GM10266 (cell line): ENCODE measurements at regions not wholly inside any gene's neighbourhood (a gene's known extent, or its start where the extent isn't known, plus 50 kb on each side); places are given as distances from the start of the nearest gene placed in this dataset.

ENCODE experiments used
- DNase-seq: peaks from one replicate; pipeline ENCODE4 v3.0.0; 2012; ENCODE audit errors: extremely low spot score
- TF ChIP-seq, protein P1 (sequence below): IDR thresholded peaks from 2 replicates; pipeline ENCODE4 v1.5.1; 2012; ENCODE audit warnings: mild to moderate bottlenecking, low read depth; ENCODE audit not compliant: control insufficient read depth, insufficient read depth; ENCODE audit errors: missing control alignments

DNA sequence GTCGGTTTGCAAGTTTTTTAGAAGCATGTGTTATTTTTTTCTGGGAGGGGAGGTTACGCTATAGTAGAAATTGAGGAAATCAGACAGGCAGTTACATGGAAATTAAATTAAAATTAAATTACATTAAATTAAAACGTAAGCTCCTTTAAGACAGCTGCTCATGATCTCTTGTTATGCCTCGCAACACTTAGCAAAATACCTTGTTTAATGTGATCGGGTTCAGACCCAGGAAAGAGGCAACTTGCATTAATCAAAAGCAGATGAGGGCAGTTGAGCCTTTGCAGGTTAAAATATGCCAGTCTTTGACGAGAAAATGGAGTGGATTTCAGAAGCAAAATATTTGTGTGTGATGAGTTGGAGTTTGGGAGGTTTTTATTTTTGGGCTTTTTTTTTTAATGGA is 651.8 kb downstream of the INHBA start:
- no peak for DNase-seq
- TF ChIP-seq, protein P1, sequence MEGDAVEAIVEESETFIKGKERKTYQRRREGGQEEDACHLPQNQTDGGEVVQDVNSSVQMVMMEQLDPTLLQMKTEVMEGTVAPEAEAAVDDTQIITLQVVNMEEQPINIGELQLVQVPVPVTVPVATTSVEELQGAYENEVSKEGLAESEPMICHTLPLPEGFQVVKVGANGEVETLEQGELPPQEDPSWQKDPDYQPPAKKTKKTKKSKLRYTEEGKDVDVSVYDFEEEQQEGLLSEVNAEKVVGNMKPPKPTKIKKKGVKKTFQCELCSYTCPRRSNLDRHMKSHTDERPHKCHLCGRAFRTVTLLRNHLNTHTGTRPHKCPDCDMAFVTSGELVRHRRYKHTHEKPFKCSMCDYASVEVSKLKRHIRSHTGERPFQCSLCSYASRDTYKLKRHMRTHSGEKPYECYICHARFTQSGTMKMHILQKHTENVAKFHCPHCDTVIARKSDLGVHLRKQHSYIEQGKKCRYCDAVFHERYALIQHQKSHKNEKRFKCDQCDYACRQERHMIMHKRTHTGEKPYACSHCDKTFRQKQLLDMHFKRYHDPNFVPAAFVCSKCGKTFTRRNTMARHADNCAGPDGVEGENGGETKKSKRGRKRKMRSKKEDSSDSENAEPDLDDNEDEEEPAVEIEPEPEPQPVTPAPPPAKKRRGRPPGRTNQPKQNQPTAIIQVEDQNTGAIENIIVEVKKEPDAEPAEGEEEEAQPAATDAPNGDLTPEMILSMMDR = no peak

DNA sequence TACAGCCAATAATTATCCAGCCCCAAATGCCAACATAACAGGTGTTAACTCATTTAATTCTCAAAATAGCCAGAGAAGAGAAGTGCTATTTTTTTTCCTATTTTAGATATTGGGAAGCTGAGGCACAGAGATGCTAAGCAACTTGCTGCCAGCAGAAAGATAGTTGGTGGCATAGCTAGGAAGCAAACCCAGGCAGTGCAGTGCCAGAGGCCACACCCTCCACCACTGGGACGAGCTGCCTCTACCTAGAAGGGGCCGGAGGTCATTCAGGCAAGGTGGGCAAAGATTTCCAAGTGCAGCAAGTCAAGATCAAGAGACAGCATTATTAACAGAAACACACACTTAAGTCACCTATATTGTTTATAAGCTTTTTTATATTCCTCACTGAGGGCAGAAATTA is 654.1 kb downstream of the INHBA start:
- TF ChIP-seq, protein P1 = no peak
- DNase-seq = no peak

DNA sequence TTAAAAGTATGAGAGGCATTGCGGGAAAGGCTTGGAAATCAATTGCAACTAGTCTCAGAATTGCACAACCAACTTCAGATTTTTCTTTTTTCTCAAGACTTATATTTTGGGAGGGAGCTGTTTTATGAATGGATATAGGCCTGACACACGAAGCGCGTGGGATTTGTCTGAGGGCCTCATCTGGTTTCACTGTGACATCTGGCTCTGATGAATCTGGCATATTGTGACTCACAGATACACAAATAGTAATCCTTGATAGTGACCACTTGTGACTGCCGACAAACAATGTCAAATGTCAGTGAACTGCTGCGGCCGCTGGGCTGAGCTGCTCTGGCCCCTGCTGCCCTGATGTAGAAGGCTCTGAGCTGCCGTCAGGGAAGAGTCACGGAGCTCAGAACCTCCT is 655.1 kb downstream of the INHBA start:
- TF ChIP-seq, protein P1 = no peak
- no peak for DNase-seq

DNA sequence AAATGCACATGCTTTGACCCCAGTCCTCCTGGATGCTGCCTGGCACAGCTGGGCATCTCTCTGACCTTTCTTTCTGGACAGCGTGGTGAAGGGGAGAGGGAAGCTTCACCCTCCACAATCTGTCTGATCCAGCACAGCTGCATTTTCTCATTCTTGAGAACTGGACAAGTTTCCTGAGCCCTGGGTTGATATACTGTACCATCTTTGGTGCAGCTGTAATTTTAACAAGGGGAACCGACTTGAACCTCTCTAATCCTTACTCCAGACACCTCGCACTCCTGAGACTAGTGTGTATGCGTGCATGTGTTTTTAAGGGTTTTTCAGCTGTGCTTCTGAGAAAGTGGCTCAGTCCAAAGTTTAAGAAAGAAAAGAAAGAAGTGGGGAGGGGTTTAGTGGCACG is 655.7 kb downstream of the INHBA start:
- DNase-seq = no peak
- TF ChIP-seq, protein P1 = no peak

DNA sequence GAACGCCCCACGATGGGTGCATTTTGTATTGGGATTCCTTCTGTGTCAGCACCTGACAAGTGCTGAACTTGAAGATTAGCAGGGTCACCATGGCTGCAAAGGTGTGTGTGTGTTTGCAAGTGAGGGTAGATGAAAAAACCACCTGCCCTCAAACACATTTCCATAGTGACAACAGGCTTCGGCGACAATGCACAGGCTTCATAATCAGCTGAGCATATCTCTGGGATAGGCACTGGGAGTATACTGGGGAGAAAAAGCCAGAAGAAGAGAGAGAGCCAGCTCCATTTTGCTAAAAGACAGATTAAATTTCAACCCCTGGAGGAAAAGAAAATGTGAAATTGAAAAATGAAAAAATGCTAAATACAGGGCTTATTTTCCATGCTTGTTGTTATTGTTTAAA is 656.1 kb downstream of the INHBA start:
- DNase-seq = no peak
- TF ChIP-seq, protein P1 = no peak

DNA sequence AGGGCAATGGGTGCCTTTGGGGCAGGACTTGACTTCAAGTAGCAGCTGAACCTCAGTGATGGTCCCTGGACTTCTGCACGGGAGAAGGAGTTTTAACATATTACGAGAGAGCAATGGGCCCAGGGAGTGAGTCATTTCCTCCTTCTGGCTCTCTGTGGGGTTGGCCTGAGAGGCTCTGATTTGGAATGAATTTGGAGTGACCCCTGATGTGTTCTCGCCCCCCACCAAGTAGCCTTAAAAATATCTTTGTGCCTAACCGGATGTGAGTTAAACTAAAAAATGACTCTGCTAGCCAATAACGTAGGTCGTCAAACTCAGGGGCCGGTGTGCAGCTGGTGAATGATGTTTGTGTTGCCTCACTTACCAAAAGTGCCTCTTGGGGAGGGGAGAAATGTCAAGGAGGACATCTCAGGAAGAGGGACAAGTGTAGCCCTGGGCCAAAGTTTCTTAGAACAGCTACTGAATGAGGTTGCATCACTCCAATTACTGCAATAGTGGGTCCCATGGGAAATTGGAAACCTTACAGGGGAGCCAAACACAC is 656.6 kb downstream of the INHBA start:
- TF ChIP-seq, protein P1 = no peak

DNA sequence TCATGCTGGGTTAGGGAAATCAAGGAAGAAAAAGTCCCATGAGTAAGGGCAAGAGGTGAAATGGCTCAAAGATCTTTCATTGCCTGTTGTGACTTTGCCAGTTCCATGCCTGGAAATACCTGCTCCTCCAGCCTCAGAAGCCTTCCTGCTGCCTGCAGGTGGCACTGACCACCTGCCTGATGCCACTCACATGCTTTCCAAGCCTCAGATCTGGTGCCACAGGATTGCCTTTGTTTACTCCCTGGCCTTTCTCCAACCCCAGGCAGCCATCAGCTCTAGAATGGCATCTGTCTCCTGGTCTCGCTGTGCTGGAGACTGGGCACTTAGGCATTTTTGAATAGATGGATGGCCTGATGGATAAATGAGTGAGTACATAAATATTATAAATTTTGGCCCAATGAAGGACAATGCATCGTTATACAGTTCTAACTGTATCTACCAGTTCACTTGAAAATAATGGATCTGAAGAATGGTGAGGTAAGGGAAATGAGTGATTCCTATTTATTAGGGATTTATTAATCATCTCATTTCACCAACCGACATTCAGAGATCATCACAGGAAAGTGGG is 657.2 kb downstream of the INHBA start:
- no peak for DNase-seq

More for the DNA sequence above, 656.6 kb downstream of the INHBA start:
- DNase-seq = no peak

More for the DNA sequence above, 657.2 kb downstream of the INHBA start:
- TF ChIP-seq, protein P1 = peak; percentile 28
